Epithelial cell of esophagus (primary cell): ENCODE measurements at regions not wholly inside any gene's neighbourhood (a gene's known extent, or its start where the extent isn't known, plus 50 kb on each side); places are given as distances from the start of the nearest gene placed in this dataset.

Experiments
- DNase-seq: peaks from one replicate; pipeline ENCODE4 v3.0.0; 2010; ENCODE audit warnings: low read depth
- H3K4me3 ChIP-seq: 2 replicates; pipeline ENCODE4 v1.5.1; 2011; ENCODE audit warnings: mild to moderate bottlenecking, low read length, control low read depth
- CTCF ChIP-seq: IDR thresholded peaks from 2 replicates; pipeline ENCODE4 v1.5.1; 2011; ENCODE audit warnings: low read depth, mild to moderate bottlenecking, low read length, control low read depth, inconsistent platforms; ENCODE audit not compliant: insufficient read depth; ENCODE audit errors: missing control alignments

DNA sequence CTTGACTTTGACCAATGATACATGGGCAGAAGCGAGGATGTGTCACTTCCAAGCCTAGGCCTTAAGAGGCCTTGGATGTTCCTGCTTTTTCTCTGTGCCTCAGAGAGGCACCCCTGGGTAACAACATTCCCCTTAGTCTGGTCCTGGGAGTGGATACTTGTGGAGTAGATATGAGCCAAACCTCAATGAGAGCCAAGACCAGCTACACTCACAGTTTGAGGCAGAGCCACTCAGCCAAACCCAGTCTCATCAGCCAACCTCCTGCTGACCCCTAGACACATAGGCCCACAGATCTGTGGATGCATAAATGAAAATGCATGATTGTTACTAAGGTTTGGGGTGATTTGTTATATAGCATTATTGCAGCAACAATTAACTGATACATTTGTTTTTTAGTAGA is 114.2 kb downstream of the ZNF621 start:
- TF ChIP-seq CTCF, result no peak

GRCh38 chr3:40642812-40643211 is 118.1 kb downstream of the ZNF621 start:
- DNase-seq, result no peak
- no peak for TF ChIP-seq CTCF

More for the DNA sequence above, 114.2 kb downstream of the ZNF621 start:
- H3K4me3 ChIP-seq, result no peak overlapping the region
- DNase-seq, result no peak

DNA sequence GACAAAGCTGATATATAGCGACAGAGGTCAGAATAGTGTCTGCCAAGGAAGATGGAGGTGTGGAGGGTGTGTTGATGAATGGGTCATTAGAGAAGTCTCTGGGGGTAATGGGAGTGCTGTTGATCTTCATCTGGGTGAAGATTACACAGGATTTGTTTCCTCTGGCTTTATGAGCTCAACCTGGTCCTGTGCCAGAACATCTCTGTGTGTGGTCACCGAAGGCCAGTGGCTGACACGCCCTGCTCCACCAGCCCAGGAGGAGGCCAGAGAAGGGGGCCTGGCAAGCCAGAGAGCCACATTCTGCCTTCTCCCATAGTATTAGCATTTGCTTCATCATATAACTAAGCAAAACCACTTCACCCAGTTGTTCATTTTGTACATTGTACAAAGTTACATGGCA is 121.1 kb downstream of the ZNF621 start:
- TF ChIP-seq CTCF, result no peak
- H3K4me3 ChIP-seq, result no peak overlapping the region
- no peak for DNase-seq

More at GRCh38 chr3:40642812-40643211, 118.1 kb downstream of the ZNF621 start:
- no peak overlapping the region for H3K4me3 ChIP-seq

- DNase-seq, result peak; percentile 85
- no peak overlapping the region for H3K4me3 ChIP-seq
- no peak for TF ChIP-seq CTCF
Measured at GRCh38 chr3:40649346-40649745, 124.6 kb downstream of the ZNF621 start.

DNA sequence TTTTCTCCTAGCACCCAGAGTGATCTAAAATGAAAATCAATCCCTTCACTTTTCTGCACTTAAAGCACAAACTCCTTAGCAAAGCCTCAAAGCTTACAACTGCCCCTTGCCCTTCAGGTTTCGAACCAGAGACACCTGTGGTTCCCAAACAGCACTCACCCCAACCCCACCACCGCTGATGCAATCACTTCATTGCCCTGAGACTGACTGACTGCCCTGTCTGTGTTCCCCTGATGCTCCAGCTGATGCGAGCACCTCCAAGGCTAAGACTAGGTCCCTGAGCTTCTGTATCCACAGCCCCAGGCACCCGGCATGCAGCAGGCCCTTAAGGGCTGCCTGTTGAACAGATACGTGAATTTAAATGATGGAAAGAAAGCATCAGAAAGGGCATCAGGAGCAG is 127.3 kb downstream of the ZNF621 start:
- no peak for DNase-seq
- H3K4me3 ChIP-seq, result no peak overlapping the region
- TF ChIP-seq CTCF, result no peak

DNA sequence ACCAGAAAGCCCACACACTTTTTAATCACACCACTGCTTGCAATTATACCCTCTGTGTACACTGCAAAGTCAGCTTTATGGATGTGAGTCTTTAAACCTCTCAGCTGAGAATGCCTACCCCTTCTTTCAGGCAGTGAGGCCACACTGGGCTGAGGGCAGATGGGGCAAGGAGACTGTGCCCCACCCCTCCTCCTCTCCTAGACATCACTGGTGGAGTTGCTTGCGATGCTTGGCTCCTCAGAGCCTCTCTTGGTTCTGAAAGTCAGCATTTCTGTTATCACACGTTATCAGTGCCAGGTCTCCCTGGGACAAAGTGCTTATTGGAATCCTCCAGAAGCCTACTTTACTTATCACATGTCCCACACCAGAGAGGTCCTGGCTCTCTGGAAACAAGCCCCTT is 128.2 kb downstream of the ZNF621 start:
- H3K4me3 ChIP-seq, result no peak overlapping the region
- no peak for TF ChIP-seq CTCF
- DNase-seq, result no peak

DNA sequence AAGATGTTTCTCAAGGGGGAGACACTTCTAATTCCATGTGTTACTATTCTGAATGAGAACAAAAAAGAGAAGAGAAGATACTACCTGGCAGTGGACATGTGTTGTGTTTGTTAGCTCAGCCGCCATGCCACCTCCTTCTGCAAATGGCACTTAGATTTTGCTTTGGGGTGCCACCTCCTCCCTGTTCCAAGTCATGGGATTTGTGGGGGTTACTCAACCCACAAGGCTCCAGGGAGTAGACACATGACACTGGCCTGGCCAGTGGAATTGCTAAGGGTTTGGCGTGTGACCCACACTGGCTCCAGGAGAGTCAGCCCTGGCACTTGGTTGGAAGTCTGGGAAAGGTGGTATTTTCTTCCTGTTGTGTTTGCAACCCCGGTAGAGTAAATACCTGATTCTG is 129.1 kb downstream of the ZNF621 start:
- TF ChIP-seq CTCF, result no peak
- no peak for DNase-seq
- H3K4me3 ChIP-seq, result no peak overlapping the region
